AG08395 (cell line): ENCODE measurements at regions not wholly inside any gene's neighbourhood (a gene's known extent, or its start where the extent isn't known, plus 50 kb on each side); places are given as distances from the start of the nearest gene placed in this dataset.

Experiments
- DNase-seq: peaks from one replicate; pipeline ENCODE4 v3.0.0; 2012; ENCODE audit warnings: mixed read lengths, low spot score

DNA sequence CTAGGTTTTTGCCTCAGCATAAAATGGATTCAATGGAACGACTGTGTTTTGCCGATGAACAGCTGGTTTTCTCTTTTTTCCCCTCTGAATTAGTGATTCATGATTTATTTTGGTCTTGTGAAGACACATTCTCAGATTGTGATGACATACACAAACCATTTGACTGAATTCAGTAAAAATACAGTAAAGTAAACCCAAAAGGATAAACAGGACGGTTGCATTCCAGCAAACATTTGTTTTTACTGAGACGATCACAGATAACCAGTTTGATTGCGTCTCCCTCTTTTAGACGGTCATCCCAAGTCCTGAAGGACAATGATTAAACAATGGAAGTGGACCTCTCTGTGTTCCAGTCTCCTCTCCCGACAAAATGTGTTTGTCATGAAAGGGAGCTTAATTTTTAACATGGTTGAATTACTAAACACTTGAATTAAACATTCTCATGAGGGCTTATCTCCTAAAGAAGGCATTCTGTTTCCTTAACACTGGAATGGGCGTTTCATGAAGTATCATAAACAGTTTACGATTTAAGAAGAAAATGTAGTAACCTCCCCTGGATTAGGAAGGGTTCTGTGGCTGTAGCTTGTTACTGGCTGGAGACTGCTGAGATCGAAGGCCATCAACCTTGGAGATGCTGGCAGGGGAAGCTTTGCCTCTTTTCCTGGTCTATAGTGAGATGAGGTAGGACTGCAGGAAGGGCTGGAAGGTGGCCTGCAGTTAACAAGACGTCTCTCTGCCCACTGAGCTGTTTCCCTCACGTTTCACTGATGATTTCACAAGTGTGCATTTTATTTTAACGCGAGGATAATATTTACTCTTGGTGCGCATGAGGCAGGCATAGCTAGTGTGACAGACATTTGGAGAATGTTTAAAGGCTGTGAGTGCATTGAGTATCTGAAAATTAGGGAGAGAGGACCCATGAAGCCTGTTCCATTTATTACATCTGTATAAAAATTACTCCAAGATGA lies 457.9 kb downstream of the FGF9 start:
- DNase-seq: no peak

DNA sequence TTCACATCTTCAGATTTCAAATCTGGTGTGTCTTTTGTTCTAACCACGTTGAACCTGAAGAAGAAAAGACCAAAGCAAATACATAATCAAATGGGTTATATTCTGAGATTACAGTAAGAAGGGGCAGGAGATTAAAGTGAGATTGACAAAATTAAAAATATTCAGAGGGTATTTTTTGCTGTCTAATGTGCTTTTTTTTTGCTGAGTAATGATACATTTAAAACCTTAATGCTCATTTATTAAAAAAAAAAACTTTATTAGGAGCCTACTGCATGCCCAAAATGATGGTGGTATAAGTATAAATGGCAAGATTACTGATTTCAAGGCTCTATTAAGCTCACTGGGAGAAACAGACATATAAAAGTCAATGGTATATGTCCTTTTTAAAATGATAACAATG lies 459.4 kb downstream of the FGF9 start:
- no peak for DNase-seq

DNA sequence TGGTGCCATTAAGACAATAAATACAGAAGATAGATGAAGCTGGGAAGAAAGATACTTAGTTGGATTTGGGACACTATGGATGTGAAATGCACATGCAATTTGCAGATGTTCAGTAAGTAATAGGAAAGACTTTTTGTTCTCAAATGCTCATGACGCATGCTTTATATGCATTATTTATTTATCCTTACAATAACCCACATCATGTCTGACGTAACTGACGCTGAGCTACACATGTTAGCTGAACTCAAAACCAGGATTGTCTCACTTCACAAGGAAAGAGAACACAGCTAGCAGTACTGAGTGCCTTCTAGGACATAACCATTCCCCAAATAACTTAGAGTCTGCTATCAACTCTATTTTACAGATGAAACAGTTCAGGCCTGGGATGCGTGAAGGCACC lies 463.4 kb downstream of the FGF9 start:
- DNase-seq: no peak

DNA sequence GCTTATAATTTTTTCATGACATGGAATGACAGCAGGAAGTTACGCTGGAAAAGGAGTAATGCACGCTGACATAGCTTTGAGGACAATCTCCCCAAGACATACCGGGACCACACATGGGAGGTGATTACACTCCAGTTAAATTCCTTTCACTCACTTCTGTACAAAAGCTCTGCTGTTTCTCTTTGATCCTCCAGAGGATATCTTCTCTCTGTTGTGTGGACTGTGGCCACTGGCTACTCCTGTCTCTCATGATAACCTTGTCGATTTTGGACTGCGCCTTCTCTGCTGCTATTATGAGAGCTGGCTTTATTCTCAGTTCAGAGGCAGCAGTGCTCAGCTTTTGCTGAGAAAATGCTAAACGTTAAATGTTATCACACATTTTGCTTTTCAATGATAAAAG lies 464.6 kb downstream of the FGF9 start:
- DNase-seq: no peak

DNA sequence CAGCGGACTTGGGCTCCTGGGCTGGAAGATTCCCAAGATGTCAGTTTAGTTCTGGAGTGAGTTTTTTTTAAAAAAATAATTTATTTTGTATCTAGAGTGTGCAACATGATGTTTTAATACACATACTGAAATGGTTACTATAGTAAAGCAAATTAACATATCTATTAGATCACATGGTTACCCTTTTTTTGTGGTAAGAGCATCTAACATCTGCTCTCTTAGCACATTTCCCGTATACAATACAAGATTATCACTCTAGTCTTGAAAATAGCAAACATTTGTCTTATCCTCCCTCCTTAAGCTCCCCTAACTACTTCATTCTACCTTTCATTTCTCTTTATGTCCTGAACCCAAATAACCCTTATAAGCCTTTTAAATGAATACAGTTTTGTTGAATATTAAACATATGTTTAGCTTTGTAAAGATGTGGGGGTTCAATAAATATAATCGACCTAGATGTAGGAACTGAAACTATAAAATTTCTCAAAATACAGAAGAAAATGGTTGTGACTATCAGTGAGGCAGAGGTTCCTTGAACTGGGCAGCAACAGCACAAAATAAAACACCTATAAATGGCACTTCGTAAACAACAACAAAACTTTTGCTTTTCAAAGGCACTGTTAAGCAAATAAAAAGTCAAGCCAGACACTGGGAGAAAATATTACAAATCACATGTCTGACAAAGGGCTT lies 466.6 kb downstream of the FGF9 start:
- no peak for DNase-seq

DNA sequence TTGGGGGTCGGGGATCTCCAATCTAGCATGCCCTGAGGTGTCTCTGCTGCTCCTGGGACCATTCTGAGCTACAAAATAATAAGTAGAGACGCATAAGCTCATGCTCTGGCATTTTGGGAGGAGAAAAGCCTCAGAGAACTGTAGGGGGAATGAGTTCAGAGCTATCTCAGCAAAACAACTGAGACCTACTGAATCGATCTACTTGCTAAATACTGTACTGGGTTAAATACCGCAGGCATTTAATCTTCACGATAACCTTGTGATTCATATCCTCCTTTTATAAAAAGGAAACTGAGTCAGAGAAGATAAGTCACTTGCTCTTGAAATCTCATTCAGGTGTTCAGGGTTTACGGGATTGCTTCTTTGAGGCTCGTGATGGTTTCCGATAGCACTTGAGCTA lies 468.1 kb downstream of the FGF9 start:
- no peak for DNase-seq

DNA sequence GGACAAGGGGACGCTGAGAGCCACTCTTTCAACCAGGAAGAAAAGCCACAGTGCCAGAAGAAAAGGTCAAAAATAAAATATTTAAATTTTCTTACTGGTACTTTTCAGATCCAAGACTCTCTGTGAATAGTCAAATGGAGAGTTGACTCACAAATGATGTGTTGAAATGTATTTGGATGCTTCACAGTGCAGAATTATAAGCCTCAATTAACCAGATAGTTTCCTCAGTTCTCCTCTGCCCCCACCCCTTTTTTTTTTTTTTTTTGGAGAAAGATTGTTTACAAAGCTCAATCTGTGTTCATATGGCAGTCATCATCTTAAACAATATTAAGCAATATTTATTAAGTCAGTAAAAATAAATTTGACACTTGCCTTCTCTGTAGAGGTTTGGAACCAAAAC lies 470.8 kb downstream of the FGF9 start:
- DNase-seq: no peak

DNA sequence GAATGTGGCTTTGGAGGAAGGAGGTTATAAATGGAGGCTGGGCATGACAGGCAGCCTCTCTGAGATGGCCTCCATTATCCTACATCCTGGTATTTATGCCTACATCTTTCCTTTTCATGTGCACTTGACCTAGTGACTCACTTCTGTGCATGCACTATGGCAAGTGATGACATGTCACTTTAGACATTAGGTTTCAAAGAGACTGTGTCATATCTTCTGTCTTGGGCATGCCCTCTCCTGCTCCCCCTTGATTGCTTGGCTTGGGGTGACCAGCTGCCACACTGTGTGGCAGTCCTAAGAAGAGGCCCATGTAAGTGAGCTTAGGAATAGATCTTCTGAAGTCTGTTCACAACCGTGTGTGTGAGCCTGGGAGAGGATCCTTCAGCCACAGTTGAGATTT lies 472.8 kb downstream of the FGF9 start:
- no peak for DNase-seq

DNA sequence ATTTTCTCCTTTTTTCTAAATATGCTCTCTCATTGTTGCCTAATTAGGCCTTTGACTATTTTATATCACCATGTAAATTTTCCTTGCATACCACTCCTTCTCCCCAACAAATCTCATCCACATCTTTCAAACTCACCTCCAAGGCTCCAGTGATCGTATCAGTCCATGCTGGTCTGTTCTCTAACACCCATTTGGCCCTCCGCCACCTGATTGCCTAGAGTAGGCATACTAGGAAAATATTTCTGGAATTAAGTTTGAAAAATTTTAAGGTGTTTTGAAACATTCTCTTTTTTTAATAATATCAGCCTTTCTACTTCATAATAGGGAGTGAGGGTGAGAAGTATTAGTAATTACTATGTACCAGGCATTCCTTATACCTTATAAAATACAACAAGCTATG lies 473.9 kb downstream of the FGF9 start:
- DNase-seq: no peak

DNA sequence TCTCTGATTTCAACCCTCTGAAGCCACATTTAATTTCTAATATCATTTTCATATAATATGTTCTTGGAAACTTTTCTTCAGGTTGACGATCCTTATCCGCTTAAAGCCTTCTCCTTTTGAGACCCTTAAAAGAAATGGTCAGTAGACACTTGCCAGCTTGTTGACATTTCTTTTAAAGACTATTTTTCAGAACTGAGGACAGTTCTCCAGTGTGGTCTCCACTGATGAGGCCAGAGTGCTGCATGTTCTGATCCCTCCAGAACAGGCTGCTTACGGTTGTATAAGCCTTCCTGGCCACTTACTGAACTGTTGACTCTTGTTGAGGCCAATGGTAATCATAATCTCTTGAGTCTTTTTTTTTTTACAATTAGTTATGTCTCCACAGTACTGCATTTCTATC lies 477.3 kb downstream of the FGF9 start:
- no peak for DNase-seq

DNA sequence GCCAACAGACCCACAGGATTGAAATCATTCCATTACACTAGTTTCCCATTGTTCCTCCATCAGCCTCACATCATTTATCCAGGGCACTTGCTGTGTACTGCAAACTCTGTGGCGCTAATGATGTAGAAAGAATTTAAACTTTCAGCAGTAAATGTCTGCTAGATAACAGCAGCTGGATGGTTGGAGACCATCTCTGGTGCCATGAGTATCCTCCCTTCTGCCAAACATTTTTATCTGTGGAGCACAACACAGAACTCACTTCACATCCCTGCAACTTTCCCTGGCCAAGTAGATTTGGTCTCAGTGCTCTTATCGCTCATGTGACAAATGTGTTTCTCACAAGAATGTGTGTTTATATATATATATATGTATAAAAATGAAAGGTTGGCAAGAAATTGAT lies 481.9 kb downstream of the FGF9 start:
- DNase-seq: no peak

DNA sequence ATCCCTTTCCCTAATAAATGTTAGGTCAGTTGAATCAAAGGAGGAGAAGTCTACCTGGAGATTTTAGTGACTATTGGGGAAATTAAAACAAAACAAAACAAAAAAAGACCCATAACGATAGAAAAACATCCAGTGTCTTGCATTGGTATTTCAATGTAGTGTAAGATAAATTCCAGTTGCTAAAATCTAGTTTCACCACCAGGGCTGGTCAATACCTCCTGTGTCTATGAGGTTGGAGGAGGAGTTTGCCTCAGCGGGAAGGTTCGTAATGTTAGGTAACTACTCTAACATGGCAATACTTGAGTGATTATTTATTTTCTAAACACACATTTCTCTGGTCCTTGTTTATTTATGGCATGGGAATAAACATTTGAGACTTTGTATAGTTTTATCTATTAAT lies 483.2 kb downstream of the FGF9 start:
- no peak for DNase-seq

DNA sequence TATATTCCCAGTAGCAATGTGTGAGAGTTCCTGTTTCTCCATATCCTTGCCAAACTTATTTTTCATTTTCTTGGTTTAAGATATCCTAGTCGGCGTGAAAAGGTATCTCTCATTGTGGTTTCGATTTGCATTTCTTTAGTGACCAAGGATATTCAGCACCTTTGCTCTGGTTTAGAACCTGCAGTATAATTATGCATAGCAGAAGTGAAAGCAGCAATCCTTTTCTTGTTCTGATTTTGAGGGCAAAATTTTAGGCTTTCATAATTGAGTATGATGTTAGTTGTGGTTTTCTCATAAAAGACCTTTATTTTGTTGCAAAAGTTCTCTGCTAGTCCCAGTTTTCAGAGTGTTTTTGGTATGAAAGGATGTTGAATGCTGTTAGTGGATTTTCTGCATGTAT lies 491.0 kb downstream of the FGF9 start:
- DNase-seq: no peak

DNA sequence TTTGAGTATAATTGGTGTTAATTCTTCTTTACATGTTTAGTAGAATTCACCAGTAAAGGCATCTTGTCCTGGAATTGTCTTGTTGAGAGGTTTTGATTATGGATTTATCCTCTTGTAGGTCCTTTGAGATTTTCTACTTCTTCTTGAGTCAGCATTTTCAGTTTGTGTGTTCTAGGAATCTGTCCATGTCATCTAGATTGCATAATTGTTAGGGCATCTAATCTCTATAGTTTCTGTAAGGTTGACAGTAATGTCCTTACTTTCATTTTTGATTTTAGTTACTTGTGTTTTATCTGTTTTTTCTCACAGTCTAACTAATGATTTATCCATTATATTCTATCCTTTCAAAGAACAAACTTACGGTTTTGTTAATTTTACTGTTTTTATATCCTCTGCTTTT lies 492.0 kb downstream of the FGF9 start:
- no peak for DNase-seq

DNA sequence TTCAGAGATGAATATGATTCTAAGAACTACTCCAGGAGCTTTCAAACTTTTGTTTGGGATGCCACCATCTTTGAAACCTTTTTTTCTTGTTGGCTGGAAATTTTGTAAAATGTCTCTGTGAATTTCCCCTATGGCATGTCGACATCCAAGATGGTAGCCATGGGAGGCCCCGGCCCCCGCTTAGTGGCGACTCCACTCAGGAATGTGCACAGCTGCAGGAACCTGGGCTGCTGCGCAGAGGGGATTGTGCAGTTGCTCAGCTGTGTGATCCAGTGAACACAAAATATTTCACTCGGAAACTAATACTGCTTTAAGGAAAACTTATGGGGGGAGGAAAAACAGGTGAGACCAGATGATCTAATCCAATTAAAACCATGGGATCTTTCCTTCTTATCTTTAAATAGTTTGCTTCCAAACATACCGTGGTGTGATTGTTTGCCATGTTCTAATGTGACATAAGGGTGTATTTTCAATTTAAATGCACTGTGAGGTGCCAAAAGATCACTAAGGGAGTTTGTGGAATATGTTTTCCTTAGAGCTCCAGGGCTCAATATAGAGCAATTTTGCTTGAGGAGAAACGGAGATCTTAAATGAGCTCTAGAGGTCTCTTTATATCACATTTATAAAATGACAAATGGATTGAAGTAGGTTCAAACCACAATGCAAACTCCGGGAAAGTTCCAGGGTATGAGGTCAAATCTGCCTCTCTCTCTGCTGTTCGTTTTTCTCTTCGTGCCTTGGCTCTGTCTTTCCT lies 497.7 kb downstream of the FGF9 start:
- no peak for DNase-seq

DNA sequence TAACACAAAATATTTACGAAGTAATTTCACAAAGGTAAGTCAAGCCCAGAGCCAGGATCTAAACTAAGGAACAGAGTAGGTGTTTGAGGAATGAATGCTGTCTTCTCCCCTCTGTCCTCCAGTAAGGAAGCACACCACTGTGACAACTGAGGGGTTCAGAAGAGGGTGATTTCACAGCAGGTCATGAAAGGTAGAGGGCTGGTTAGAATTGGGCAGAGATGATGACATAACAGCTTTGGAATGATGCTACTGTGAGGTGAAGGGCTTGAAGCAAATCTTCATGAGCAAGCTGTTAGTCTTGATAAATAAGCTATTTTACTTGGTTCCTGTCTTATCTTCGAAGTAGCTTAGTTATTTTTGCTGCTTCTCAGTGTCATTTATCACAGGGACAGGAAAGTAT lies 498.6 kb downstream of the FGF9 start:
- no peak for DNase-seq

DNA sequence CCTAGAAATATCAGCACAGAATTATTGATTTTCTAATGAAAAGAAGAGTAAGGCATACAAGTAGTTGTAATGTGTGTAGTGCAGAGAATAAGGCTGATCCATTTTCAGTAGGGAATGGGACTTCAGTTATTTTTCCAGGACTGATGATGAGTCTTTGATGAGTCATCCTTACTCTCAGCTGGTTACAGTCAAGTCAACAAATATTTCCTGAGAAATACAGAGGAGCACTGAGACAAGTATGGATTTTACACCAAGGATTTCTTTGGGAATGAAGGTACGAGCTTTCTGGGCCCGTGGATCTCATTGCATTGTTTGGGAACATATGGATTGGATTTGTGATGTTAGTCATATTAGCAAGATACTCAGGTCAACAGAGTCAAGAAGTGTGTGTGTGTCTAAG lies 502.7 kb downstream of the FGF9 start:
- peak; percentile 83 for DNase-seq

DNA sequence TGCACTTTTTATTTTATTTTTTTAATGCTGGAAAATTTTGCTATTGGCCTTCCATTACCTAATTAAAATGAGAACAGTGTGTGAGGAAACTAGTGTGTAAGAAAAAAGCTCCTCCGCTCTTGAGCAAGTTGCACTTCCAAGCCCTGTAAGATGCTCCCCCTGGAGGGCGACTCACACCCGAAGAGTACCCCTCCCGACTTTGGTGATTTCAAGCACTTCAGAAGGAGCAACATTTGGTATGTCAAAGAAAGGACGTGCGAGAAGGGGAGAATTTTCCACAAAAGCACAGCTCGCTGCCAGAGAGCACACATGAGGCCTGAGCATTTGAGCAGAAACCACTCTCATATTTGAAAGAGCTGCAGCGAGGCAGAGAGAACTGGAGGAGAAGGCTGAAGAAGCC lies 504.4 kb downstream of the FGF9 start:
- no peak for DNase-seq

DNA sequence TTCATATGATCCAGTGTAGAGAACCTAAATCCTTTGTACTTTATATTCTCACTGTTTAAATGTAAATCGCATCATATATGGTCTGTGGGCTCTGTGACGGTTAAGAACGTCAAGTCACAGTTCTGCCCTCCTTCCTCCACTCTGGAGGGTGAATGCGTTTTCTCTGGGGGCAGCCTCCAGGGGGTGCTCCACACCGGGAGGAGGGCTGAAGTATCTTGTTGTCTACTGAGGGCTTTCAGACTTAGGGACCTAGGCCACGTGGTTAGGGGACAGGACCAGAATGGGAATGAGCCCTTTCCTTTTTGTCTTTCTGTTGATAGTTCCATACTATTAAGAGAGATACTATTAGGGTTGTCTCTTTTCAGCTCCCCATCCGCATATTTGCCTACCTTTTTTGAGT lies 504.9 kb downstream of the FGF9 start:
- no peak for DNase-seq

DNA sequence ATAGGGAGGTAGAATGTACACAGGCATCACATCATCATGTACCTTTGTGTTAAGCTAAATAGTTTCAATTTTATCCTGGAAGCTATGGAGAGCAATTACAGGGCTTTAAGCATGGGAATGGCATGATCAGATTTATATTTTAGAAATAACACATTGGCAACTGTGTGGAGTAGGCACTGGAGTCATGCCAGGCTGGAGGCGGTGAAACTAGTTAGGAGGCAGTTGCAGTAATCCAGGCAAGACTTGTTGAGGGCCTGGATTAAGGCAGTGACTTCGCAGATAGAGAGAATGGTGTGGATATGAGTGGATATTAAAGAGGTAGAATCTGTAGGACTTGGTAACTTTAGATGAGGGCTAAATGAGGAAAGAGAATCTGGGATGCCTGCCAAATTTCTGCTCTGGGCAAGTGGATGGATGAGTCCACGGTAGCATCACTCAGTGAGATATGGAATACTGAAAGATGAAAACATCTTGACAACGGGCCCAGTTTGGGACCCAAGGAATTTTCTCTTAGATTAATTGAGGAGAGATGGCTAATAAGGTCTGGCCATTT lies 506.2 kb downstream of the FGF9 start:
- DNase-seq: no peak

DNA sequence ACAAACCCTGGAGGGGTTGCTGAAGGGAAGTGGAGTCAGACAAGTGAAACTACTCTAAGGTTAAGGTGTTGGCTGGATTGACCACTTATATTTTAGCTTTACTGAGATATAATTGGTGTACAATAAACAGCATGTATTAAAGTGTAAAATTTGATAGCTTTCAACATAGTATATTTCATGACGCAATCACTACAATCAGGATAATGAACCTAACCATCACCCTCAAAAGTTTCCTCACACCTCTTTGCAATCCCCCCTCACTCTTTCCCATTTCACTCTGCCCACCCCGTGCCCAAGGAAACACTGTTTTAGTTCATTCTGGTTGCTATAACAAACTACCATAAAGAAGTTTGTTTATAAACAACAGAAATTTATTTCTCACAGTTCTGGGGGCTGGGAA lies 508.0 kb downstream of the FGF9 start:
- DNase-seq: no peak

DNA sequence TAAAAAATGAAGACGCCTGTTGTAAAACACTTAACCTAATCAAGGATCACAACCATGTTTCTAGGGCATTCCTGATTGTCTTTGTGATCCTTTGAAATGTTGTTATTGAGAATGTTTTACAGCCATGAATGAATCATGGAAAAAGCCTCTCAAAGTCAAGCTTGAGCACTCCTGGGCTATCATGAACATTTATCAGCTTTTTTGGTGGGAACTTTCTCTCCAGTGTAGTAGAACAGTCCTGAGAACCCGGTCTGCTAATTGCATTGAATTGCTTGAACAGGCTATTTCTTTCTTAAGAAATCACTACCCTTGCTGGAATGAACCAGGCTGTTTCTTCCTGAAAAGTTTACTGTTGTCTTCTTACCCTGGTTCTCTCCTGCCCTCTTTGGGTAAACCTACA lies 516.5 kb downstream of the FGF9 start:
- DNase-seq: peak; percentile 13
